Panc1 (cell line): ENCODE measurements at regions not wholly inside any gene's neighbourhood (a gene's known extent, or its start where the extent isn't known, plus 50 kb on each side); places are given as distances from the start of the nearest gene placed in this dataset.

Experiments
- ATAC-seq: fragments of 200-7000 bp; cut with Tn5 transposase; 2 replicates; pipeline ENCODE4 v1.9.1; 2020; ENCODE audit warnings: mild to moderate bottlenecking, moderate library complexity
- BruUV-seq: library from RNA; stranded (reverse); fragments of 400-500 nt; replicated peaks from 2 replicates; lab custom pipeline; 2021; lab: Mats Ljungman, UMichigan
- CTCF ChIA-PET: fragments of 300-600 bp; sonication (Branson Sonifier 250); formaldehyde crosslinking; loops from one replicate; lab custom pipeline; 2022; ENCODE audit warnings: antibody characterized with exemption; lab: Charles Lee
- POLR2A ChIA-PET: fragments of 300-600 bp; sonication (Branson Sonifier 250); formaldehyde crosslinking; loops from one replicate; lab custom pipeline; 2022; ENCODE audit warnings: antibody characterized with exemption; lab: Charles Lee
- DNase-seq: peaks from one replicate; pipeline ENCODE4 v3.0.0-alpha.2; 2010; ENCODE audit warnings: low read depth, low spot score
- H3K27ac ChIP-seq: 2 replicates; pipeline ENCODE4 v1.5.1; 2011; ENCODE audit warnings: mild to moderate bottlenecking, low read length, inconsistent platforms
- H3K27me3 ChIP-seq: fragments of 200-500 bp; sonication (Bioruptor generic); 2 replicates; pipeline ENCODE4 v1.6.0; 2014; ENCODE audit warnings: low read length, inconsistent platforms; ENCODE audit not compliant: control insufficient read depth, insufficient read depth
- H3K36me3 ChIP-seq: fragments of 200-500 bp; sonication (Bioruptor generic); 2 replicates; pipeline ENCODE4 v1.5.1; 2014; ENCODE audit warnings: inconsistent platforms, mild to moderate bottlenecking, low read length, moderate library complexity; ENCODE audit not compliant: control insufficient read depth, insufficient read depth
- H3K4me1 ChIP-seq: 2 replicates; pipeline ENCODE4 v1.5.1; 2011; ENCODE audit warnings: inconsistent platforms, mild to moderate bottlenecking, low read length, moderate library complexity; ENCODE audit not compliant: control insufficient read depth, insufficient read depth
- H3K4me3 ChIP-seq, 2 experiments: 2 replicates each; pipeline ENCODE4 v1.5.1; 2011 to 2012; ENCODE audit warnings: low read depth in 2 of 2, low read length in 2 of 2, mild to moderate bottlenecking in 2 of 2, inconsistent platforms in 1 of 2, moderate library complexity in 1 of 2
- H3K9me3 ChIP-seq: fragments of 200-500 bp; sonication (Bioruptor generic); 2 replicates; pipeline ENCODE4 v1.5.1; 2014; ENCODE audit warnings: low read depth, mild to moderate bottlenecking, inconsistent platforms, low read length, moderate library complexity; ENCODE audit not compliant: control insufficient read depth, insufficient read depth
- CTCF ChIP-seq: fragments of 450-650 bp; IDR thresholded peaks from 2 replicates; pipeline ENCODE4 v1.5.1; 2017; ENCODE audit warnings: mild to moderate bottlenecking
- POLR2AphosphoS5 ChIP-seq: IDR thresholded peaks from 2 replicates; pipeline ENCODE4 v1.6.1; 2012; ENCODE audit warnings: mild to moderate bottlenecking, low read depth, low read length, moderate library complexity
- REST ChIP-seq, 2 experiments: IDR thresholded peaks; 2 replicates each; pipeline ENCODE4 v1.6.1; 2011 to 2012; ENCODE audit warnings: low read depth in 2 of 2, control low read depth in 1 of 2, low read length in 1 of 2, mild to moderate bottlenecking in 1 of 2, moderate library complexity in 1 of 2; ENCODE audit not compliant: insufficient read depth in 1 of 2
- SIN3A ChIP-seq: IDR thresholded peaks from 2 replicates; pipeline ENCODE4 v1.6.1; 2012; ENCODE audit warnings: low read depth, mild to moderate bottlenecking, low read length, moderate library complexity, borderline replicate concordance; ENCODE audit not compliant: insufficient read depth
- TCF7L2 ChIP-seq: IDR thresholded peaks from 2 replicates; pipeline ENCODE4 v1.6.1; 2011; ENCODE audit warnings: mild to moderate bottlenecking, low read depth, low read length, inconsistent platforms
- in situ Hi-C: cut with HindIII; loops from 2 replicates; pipeline ENCODE4 v1.10.0; 2016; ENCODE audit warnings: low sequenced_read_pairs, low pct_unique_long_range_greater_than_20kb
- intact Hi-C: fragments of 100-400 bp; cut with micrococcal nuclease; formaldehyde crosslinking; loops from one replicate; pipeline ENCODE4 v1.10.0; 2022; ENCODE audit not compliant: unreplicated experiment

DNA sequence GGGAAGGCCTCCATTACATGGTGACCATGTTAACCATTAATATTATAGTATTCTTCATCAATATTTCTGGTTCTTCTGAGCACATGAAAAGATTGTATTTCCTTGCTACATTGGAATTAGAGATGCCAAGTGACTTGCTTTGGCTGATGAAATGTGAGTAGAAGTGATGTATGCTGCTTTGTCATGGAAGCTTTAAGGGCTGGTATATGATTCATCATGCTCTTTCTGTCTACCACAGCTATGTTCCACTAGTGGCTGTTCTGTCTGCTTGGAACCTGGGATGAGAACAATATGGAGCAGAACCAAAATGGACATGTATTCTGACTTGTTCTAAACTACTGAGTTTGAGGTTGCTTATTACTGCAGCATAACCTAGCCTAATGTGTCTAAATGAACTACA lies 163.3 kb downstream of the TM2D1 start:
- ChIA-PET POLR2A (no interaction called here), CTCF (no interaction called here)
- in situ Hi-C loops = no loop called here
- Histone ChIP-seq H3K4me3 (no peak overlapping the region), H3K9me3 (no peaks in the 10 kb centered on the region; the same call in 1 of the 2 replicates), H3K4me1 (no peaks in the 10 kb centered on the region), H3K27ac (no peak overlapping the region), H3K36me3 (no peaks in the 10 kb centered on the region), H3K27me3 (no peaks in the 10 kb centered on the region)
- intact Hi-C loops = no loop called here
- no peak for ATAC-seq
- DNase-seq = no peak
- no peak for TF ChIP-seq SIN3A
- no peak for TF ChIP-seq REST (IDR thresholded peaks at IDR 0.05; ENCODE audit: insufficient read depth in 1 of 2, low read depth in 2 of 2, low read length in 1 of 2)
- no TSS peak for BruUV-seq

DNA sequence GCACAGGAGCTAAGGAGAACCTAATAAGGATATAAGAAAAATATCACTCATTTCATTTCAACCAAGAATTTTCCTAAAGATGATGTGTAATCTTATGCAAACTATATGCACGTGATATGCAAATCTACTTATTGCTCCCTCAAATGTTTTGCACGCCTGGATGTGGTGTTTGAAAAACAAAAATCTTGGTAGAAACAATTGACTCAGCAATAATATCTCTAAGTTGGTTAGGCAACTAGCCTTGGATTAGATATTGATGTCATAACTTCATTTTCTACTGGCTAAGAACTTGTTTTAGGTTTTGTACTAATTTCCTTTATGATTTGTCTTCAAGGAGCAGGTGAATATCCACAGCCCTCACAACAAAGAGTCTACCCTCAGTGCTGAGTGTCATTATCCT lies 164.6 kb downstream of the TM2D1 start:
- DNase-seq (no peak), ATAC-seq (no peak)
- Histone ChIP-seq H3K27me3 (no peaks in the 10 kb centered on the region), H3K27ac (no peak overlapping the region), H3K36me3 (no peaks in the 10 kb centered on the region), H3K9me3 (no peaks in the 10 kb centered on the region), H3K4me3 (no peak overlapping the region), H3K4me1 (no peaks in the 10 kb centered on the region)
- no TSS peak for BruUV-seq
- CTCF ChIA-PET = no interaction called here
- intact Hi-C loops = no loop called here
- TF ChIP-seq CTCF (no peak), TCF7L2 (no peak), REST (IDR thresholded peaks at IDR 0.05; ENCODE audit: insufficient read depth in 1 of 2, low read depth in 2 of 2, low read length in 1 of 2) (no peak), SIN3A (no peak), POLR2AphosphoS5 (no peak)
- POLR2A ChIA-PET = no interaction called here
- in situ Hi-C loops = no loop called here
